H1 (cell line): ENCODE measurements at regions not wholly inside any gene's neighbourhood (a gene's known extent, or its start where the extent isn't known, plus 50 kb on each side); places are given as distances from the start of the nearest gene placed in this dataset.

Source experiments
- ATF2 ChIP-seq: IDR thresholded peaks from 2 replicates; pipeline ENCODE4 v1.6.1; 2012; ENCODE audit warnings: low read length, inconsistent platforms
- BRCA1 ChIP-seq: IDR thresholded peaks from 2 replicates; pipeline ENCODE4 v1.6.1; 2012; ENCODE audit warnings: low read depth, low read length, improper control_type of control experiment
- CREB1 ChIP-seq: IDR thresholded peaks from 2 replicates; pipeline ENCODE4 v1.6.1; 2012; ENCODE audit warnings: inconsistent platforms
- CTCF ChIP-seq, 3 experiments: IDR thresholded peaks; 1 replicate in 2 of 3; 2 replicates in 1 of 3; pipeline versions ENCODE4 v1.5.1 to v1.6.1; 2011; ENCODE audit warnings: low read length in 3 of 3, mild to moderate bottlenecking in 3 of 3, inconsistent platforms in 2 of 3, low read depth in 1 of 3, moderate library complexity in 1 of 3; ENCODE audit not compliant: insufficient read depth in 1 of 3; ENCODE audit errors: control extremely low read depth in 1 of 3
- EGR1 ChIP-seq: IDR thresholded peaks from 2 replicates; pipeline ENCODE4 v1.6.1; 2011; ENCODE audit warnings: low read depth, low read length, borderline replicate concordance
- EZH2 ChIP-seq: fragments of 200-600 bp; sonication (generic); IDR thresholded peaks from 2 replicates; pipeline ENCODE4 v1.7.1; 2012; ENCODE audit warnings: low read depth, mild to moderate bottlenecking, moderate library complexity, low read length, inconsistent platforms; ENCODE audit not compliant: severe bottlenecking
- RAD21 ChIP-seq, 2 experiments: IDR thresholded peaks in 1 of 2; conservative IDR thresholded peaks in 1 of 2; 2 replicates each; pipeline ENCODE4 v1.6.1; 2011; ENCODE audit warnings: low read depth in 2 of 2, low read length in 2 of 2, improper control_type of control experiment in 1 of 2, inconsistent platforms in 1 of 2, mild to moderate bottlenecking in 1 of 2, moderate library complexity in 1 of 2
- YY1 ChIP-seq: IDR thresholded peaks from 2 replicates; pipeline ENCODE4 v1.6.1; 2011; ENCODE audit warnings: low read depth, mild to moderate bottlenecking, low read length

GRCh38 chr21:20351138-20351537 is 647.1 kb upstream of the NCAM2 start:
- no peak for TF ChIP-seq EZH2
- TF ChIP-seq BRCA1, result no peak
- TF ChIP-seq YY1, result no peak
- no peak for TF ChIP-seq ATF2
- no peak for TF ChIP-seq EGR1
- TF ChIP-seq CTCF (IDR thresholded peaks at IDR 0.05; ENCODE audit: control extremely low read depth in 1 of 3, insufficient read depth in 1 of 3, low read depth in 1 of 3, low read length in 3 of 3), result no peak
- TF ChIP-seq CREB1, result no peak
- TF ChIP-seq RAD21 (IDR thresholded peaks at IDR 0.05 in 1 of 2, conservative IDR thresholded peaks at IDR 0.05 in 1 of 2; ENCODE audit: low read depth in 2 of 2, low read length in 2 of 2), result no peak
